ENCODE measurements at regions not wholly inside any gene's neighbourhood (a gene's known extent, or its start where the extent isn't known, plus 50 kb on each side); places are given as distances from the start of the nearest gene placed in this dataset.

DNA sequence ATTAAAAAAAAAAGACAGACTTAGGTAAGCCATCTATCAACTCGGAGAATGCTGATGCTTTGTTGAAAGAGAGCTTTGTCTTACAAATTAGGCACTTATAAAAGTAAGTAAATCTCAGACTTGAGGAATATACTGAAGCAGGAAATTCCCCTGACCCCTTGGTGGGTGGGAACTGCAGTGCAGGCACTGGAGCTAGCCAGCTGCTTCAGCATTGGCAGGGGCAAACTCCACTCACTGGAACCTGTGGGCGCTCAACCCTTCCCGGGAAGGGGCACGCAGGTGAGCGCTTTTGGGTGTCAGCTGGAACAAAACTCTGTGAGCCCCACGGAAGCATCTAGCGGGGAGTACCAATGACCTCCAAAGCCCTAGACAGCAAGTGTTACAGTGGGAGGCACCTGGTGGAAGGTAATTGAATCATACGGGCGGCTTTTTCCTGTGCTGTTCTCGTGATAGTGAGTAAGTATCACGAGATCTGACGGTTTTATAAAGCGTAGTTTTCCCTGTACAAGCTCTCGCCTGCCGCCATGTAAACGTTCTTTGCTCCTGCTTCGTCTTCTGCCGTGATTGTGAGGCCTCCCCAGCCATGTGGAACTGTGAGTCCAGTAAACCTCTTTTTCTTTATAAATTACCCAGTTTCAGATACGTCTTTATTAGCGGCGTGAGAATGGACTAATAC, 628.0 kb upstream of the CDH18 start:
- TF ChIP-seq KLF1 (tag by site-specific recombination; IDR thresholded peaks at IDR 0.05) (no peak), ZBTB7A (tag by site-specific recombination; IDR thresholded peaks at IDR 0.05; ENCODE audit: low read depth) (no peak), ZNF629 (tag by site-specific recombination; IDR thresholded peaks at IDR 0.05) (no peak), ZNF600 (tag by site-specific recombination; IDR thresholded peaks at IDR 0.05) (no peak), ZNF394 (tag by site-specific recombination; IDR thresholded peaks at IDR 0.05; ENCODE audit: borderline replicate concordance) (no peak), PRDM1 (tag by site-specific recombination; IDR thresholded peaks at IDR 0.05) (no peak), ZNF670 (tag by site-specific recombination; IDR thresholded peaks at IDR 0.05; ENCODE audit: low read depth) (no peak), ZNF391 (tag by site-specific recombination; IDR thresholded peaks at IDR 0.05; ENCODE audit: borderline replicate concordance, low read depth) (no peak), ZNF274 (IDR thresholded peaks at IDR 0.05; ENCODE audit: low read length) (no peak), ZNF274 (tag by site-specific recombination; IDR thresholded peaks at IDR 0.05; ENCODE audit: borderline replicate concordance) (no peak)
- TF ChIP-seq, protein P1, sequence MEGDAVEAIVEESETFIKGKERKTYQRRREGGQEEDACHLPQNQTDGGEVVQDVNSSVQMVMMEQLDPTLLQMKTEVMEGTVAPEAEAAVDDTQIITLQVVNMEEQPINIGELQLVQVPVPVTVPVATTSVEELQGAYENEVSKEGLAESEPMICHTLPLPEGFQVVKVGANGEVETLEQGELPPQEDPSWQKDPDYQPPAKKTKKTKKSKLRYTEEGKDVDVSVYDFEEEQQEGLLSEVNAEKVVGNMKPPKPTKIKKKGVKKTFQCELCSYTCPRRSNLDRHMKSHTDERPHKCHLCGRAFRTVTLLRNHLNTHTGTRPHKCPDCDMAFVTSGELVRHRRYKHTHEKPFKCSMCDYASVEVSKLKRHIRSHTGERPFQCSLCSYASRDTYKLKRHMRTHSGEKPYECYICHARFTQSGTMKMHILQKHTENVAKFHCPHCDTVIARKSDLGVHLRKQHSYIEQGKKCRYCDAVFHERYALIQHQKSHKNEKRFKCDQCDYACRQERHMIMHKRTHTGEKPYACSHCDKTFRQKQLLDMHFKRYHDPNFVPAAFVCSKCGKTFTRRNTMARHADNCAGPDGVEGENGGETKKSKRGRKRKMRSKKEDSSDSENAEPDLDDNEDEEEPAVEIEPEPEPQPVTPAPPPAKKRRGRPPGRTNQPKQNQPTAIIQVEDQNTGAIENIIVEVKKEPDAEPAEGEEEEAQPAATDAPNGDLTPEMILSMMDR (tag by site-specific recombination; IDR thresholded peaks at IDR 0.05) = no peak
- TF ChIP-seq, protein P2, sequence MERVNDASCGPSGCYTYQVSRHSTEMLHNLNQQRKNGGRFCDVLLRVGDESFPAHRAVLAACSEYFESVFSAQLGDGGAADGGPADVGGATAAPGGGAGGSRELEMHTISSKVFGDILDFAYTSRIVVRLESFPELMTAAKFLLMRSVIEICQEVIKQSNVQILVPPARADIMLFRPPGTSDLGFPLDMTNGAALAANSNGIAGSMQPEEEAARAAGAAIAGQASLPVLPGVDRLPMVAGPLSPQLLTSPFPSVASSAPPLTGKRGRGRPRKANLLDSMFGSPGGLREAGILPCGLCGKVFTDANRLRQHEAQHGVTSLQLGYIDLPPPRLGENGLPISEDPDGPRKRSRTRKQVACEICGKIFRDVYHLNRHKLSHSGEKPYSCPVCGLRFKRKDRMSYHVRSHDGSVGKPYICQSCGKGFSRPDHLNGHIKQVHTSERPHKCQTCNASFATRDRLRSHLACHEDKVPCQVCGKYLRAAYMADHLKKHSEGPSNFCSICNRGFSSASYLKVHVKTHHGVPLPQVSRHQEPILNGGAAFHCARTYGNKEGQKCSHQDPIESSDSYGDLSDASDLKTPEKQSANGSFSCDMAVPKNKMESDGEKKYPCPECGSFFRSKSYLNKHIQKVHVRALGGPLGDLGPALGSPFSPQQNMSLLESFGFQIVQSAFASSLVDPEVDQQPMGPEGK (tag by site-specific recombination; IDR thresholded peaks at IDR 0.05) = no peak
- TF ChIP-seq, protein P3, sequence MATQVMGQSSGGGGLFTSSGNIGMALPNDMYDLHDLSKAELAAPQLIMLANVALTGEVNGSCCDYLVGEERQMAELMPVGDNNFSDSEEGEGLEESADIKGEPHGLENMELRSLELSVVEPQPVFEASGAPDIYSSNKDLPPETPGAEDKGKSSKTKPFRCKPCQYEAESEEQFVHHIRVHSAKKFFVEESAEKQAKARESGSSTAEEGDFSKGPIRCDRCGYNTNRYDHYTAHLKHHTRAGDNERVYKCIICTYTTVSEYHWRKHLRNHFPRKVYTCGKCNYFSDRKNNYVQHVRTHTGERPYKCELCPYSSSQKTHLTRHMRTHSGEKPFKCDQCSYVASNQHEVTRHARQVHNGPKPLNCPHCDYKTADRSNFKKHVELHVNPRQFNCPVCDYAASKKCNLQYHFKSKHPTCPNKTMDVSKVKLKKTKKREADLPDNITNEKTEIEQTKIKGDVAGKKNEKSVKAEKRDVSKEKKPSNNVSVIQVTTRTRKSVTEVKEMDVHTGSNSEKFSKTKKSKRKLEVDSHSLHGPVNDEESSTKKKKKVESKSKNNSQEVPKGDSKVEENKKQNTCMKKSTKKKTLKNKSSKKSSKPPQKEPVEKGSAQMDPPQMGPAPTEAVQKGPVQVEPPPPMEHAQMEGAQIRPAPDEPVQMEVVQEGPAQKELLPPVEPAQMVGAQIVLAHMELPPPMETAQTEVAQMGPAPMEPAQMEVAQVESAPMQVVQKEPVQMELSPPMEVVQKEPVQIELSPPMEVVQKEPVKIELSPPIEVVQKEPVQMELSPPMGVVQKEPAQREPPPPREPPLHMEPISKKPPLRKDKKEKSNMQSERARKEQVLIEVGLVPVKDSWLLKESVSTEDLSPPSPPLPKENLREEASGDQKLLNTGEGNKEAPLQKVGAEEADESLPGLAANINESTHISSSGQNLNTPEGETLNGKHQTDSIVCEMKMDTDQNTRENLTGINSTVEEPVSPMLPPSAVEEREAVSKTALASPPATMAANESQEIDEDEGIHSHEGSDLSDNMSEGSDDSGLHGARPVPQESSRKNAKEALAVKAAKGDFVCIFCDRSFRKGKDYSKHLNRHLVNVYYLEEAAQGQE (tag by site-specific recombination; IDR thresholded peaks at IDR 0.05) = no peak
- TF ChIP-seq, protein P4, sequence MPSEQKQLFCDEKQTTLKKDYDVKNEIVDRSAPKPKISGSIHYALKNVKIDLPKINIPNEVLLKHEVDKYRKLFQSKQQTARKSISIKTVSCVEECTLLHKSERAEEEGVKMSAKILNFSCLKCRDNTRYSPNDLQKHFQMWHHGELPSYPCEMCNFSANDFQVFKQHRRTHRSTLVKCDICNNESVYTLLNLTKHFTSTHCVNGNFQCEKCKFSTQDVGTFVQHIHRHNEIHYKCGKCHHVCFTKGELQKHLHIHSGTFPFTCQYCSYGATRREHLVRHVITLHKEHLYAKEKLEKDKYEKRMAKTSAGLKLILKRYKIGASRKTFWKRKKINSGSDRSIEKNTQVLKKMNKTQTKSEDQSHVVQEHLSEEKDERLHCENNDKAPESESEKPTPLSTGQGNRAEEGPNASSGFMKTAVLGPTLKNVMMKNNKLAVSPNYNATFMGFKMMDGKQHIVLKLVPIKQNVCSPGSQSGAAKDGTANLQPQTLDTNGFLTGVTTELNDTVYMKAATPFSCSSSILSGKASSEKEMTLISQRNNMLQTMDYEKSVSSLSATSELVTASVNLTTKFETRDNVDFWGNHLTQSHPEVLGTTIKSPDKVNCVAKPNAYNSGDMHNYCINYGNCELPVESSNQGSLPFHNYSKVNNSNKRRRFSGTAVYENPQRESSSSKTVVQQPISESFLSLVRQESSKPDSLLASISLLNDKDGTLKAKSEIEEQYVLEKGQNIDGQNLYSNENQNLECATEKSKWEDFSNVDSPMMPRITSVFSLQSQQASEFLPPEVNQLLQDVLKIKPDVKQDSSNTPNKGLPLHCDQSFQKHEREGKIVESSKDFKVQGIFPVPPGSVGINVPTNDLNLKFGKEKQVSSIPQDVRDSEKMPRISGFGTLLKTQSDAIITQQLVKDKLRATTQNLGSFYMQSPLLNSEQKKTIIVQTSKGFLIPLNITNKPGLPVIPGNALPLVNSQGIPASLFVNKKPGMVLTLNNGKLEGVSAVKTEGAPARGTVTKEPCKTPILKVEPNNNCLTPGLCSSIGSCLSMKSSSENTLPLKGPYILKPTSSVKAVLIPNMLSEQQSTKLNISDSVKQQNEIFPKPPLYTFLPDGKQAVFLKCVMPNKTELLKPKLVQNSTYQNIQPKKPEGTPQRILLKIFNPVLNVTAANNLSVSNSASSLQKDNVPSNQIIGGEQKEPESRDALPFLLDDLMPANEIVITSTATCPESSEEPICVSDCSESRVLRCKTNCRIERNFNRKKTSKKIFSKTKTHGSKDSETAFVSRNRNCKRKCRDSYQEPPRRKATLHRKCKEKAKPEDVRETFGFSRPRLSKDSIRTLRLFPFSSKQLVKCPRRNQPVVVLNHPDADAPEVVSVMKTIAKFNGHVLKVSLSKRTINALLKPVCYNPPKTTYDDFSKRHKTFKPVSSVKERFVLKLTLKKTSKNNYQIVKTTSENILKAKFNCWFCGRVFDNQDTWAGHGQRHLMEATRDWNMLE (tag by site-specific recombination; conservative IDR thresholded peaks at IDR 0.05; ENCODE audit: low read depth) = no peak
